HEK293 (cell line): ENCODE measurements at regions not wholly inside any gene's neighbourhood (a gene's known extent, or its start where the extent isn't known, plus 50 kb on each side); places are given as distances from the start of the nearest gene placed in this dataset.

Experiments
- CTCF ChIA-PET: fragments of 350-600 bp; formaldehyde crosslinking; extraction: SDS; loops from one replicate; lab custom pipeline; 2021; ENCODE audit warnings: antibody characterized with exemption; lab: Yijun Ruan, JAX
- POLR2A ChIA-PET: fragments of 300-600 bp; formaldehyde crosslinking; extraction: SDS; loops from one replicate; lab custom pipeline; 2020; ENCODE audit warnings: antibody characterized with exemption, inconsistent platforms; lab: Yijun Ruan, JAX
- H3K27ac ChIP-seq: fragments of 200-500 bp; sonication (Bioruptor generic); 2 replicates; pipeline ENCODE4 v1.5.1; 2014; ENCODE audit warnings: low read depth, low read length, control low read depth, inconsistent platforms; ENCODE audit errors: extremely low read depth
- H3K36me3 ChIP-seq, 2 experiments: fragments of 200-500 bp in 1 of 2; sonication (Bioruptor generic) in 1 of 2; 1 replicate in 1 of 2; 2 replicates in 1 of 2; pipeline ENCODE4 v1.5.1; 2014 to 2017; ENCODE audit warnings: inconsistent platforms in 2 of 2, low read length in 2 of 2; ENCODE audit not compliant: control insufficient read depth in 2 of 2, insufficient read depth in 1 of 2
- H3K4me1 ChIP-seq: fragments of 200-500 bp; sonication (Bioruptor generic); 2 replicates; pipeline ENCODE4 v1.5.1; 2014; ENCODE audit warnings: mild to moderate bottlenecking, low read length, inconsistent platforms; ENCODE audit not compliant: control insufficient read depth, insufficient read depth
- H3K4me3 ChIP-seq: 2 replicates; pipeline ENCODE4 v1.5.1; 2011; ENCODE audit warnings: low read depth, mild to moderate bottlenecking, control low read depth, low read length, moderate library complexity
- H3K9me3 ChIP-seq: fragments of 200-500 bp; sonication (Bioruptor generic); 2 replicates; pipeline ENCODE4 v1.5.1; 2014; ENCODE audit warnings: low read depth, low read length, inconsistent platforms; ENCODE audit not compliant: control insufficient read depth, insufficient read depth
- KLF10 ChIP-seq: fragments of 450-650 bp; IDR thresholded peaks from 2 replicates; pipeline ENCODE4 v1.5.1; 2018; ENCODE audit warnings: missing biosample characterization, mild to moderate bottlenecking, missing genetic modification characterization
- KLF7 ChIP-seq: fragments of 450-650 bp; formaldehyde crosslinking; IDR thresholded peaks from 2 replicates; pipeline ENCODE4 v1.5.1; 2016; ENCODE audit warnings: missing biosample characterization, missing genetic modification characterization, borderline replicate concordance
- KLF9 ChIP-seq: fragments of 450-650 bp; formaldehyde crosslinking; IDR thresholded peaks from 2 replicates; pipeline ENCODE4 v1.5.1; 2016; ENCODE audit warnings: missing biosample characterization, missing genetic modification characterization, low read depth
- SCRT2 ChIP-seq: fragments of 450-650 bp; formaldehyde crosslinking; IDR thresholded peaks from 2 replicates; pipeline ENCODE4 v1.5.1; 2016; ENCODE audit warnings: missing biosample characterization, missing genetic modification characterization
- ZBTB6 ChIP-seq: fragments of 450-650 bp; formaldehyde crosslinking; IDR thresholded peaks from 2 replicates; pipeline ENCODE4 v1.5.1; 2017; ENCODE audit warnings: missing biosample characterization, missing genetic modification characterization
- ZBTB7A ChIP-seq: fragments of 450-650 bp; formaldehyde crosslinking; IDR thresholded peaks from 2 replicates; pipeline ENCODE4 v1.5.1; 2016; ENCODE audit warnings: low read depth, missing biosample characterization, missing genetic modification characterization
- ZEB2 ChIP-seq: fragments of 450-650 bp; formaldehyde crosslinking; IDR thresholded peaks from 2 replicates; pipeline ENCODE4 v1.5.1; 2016; ENCODE audit warnings: missing biosample characterization, missing genetic modification characterization
- ZNF10 ChIP-seq: fragments of 450-650 bp; formaldehyde crosslinking; IDR thresholded peaks from 2 replicates; pipeline ENCODE4 v1.5.1; 2017; ENCODE audit warnings: missing biosample characterization, missing genetic modification characterization
- ZNF174 ChIP-seq: fragments of 450-650 bp; formaldehyde crosslinking; IDR thresholded peaks from 2 replicates; pipeline ENCODE4 v1.5.0; 2017; ENCODE audit warnings: missing biosample characterization, mild to moderate bottlenecking, missing genetic modification characterization
- ZNF214 ChIP-seq: fragments of 450-650 bp; formaldehyde crosslinking; IDR thresholded peaks from 2 replicates; pipeline ENCODE4 v1.5.1; 2017; ENCODE audit warnings: missing biosample characterization, mild to moderate bottlenecking, missing genetic modification characterization, borderline replicate concordance
- ZNF239 ChIP-seq: fragments of 450-650 bp; formaldehyde crosslinking; IDR thresholded peaks from 2 replicates; pipeline ENCODE4 v1.5.1; 2016; ENCODE audit warnings: missing biosample characterization, missing genetic modification characterization
- ZNF248 ChIP-seq: fragments of 450-650 bp; formaldehyde crosslinking; IDR thresholded peaks from 2 replicates; pipeline ENCODE4 v1.5.1; 2017; ENCODE audit warnings: missing biosample characterization, missing genetic modification characterization
- ZNF26 ChIP-seq: fragments of 450-650 bp; formaldehyde crosslinking; IDR thresholded peaks from 2 replicates; pipeline ENCODE4 v1.5.1; 2016; ENCODE audit warnings: missing biosample characterization, missing genetic modification characterization
- ZNF354C ChIP-seq: fragments of 450-650 bp; formaldehyde crosslinking; IDR thresholded peaks from 2 replicates; pipeline ENCODE4 v1.5.1; 2016; ENCODE audit warnings: missing biosample characterization, missing genetic modification characterization, low read depth, borderline replicate concordance
- ZNF621 ChIP-seq: fragments of 450-650 bp; formaldehyde crosslinking; IDR thresholded peaks from 2 replicates; pipeline ENCODE4 v1.5.1; 2017; ENCODE audit warnings: missing biosample characterization, missing genetic modification characterization
- ZNF677 ChIP-seq: fragments of 450-650 bp; IDR thresholded peaks from 2 replicates; pipeline ENCODE4 v1.5.0; 2018; ENCODE audit warnings: missing biosample characterization, mild to moderate bottlenecking, missing genetic modification characterization, moderate library complexity
- ZNF792 ChIP-seq: fragments of 450-650 bp; formaldehyde crosslinking; IDR thresholded peaks from 2 replicates; pipeline ENCODE4 v1.5.1; 2016; ENCODE audit warnings: missing biosample characterization, missing genetic modification characterization
- ZSCAN23 ChIP-seq: fragments of 450-650 bp; formaldehyde crosslinking; IDR thresholded peaks from 2 replicates; pipeline ENCODE4 v1.5.1; 2016; ENCODE audit warnings: missing biosample characterization, missing genetic modification characterization
- TF ChIP-seq, protein P1 (sequence below): fragments of 450-650 bp; formaldehyde crosslinking; IDR thresholded peaks from 2 replicates; pipeline ENCODE4 v1.5.1; 2017; ENCODE audit warnings: missing biosample characterization, missing genetic modification characterization
- TF ChIP-seq, protein P2 (sequence below): fragments of 450-650 bp; formaldehyde crosslinking; IDR thresholded peaks from 2 replicates; pipeline ENCODE4 v1.5.1; 2017; ENCODE audit warnings: missing biosample characterization, missing genetic modification characterization

DNA sequence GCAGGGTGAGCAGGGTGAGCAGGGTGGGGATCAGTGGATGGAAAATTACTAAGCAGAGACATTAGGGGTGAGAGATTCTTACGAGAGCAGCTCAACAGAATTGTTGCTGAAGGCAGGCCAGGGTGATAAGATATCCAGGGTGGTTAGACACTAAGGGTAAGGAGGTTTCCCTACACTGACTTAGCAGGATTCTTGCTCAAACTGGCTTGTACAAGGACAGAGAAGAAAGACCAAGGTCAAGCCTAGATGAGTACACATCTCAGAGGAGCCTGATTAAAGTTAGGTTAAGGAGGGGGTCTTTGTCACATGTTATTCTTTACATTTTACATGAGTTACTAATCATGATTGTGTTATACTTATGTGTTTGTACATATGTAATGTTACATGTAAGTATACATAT lies 262.8 kb upstream of the FANCL start:
- Histone ChIP-seq H3K4me1 (no peaks in the 10 kb centered on the region), H3K27ac (no peak overlapping the region), H3K36me3 (no peaks in the 10 kb centered on the region), H3K9me3 (no peaks in the 10 kb centered on the region), H3K4me3 (no peak overlapping the region)
- TF ChIP-seq KLF10 (tag by site-specific recombination) (no peak), ZEB2 (tag by site-specific recombination) (no peak), ZNF677 (no peak), ZNF174 (tag by site-specific recombination) (no peak), ZSCAN23 (tag by site-specific recombination) (no peak), KLF9 (tag by site-specific recombination) (no peak), ZNF792 (no peak), ZNF214 (no peak), ZNF10 (tag by site-specific recombination) (no peak), ZNF26 (tag by site-specific recombination) (no peak), ZNF621 (tag by site-specific recombination) (no peak), ZNF248 (no peak), SCRT2 (tag by site-specific recombination) (no peak), ZNF354C (tag by site-specific recombination) (no peak), ZBTB7A (no peak), ZBTB6 (tag by site-specific recombination) (no peak), ZNF239 (tag by site-specific recombination) (no peak)
- TF ChIP-seq, protein P1, sequence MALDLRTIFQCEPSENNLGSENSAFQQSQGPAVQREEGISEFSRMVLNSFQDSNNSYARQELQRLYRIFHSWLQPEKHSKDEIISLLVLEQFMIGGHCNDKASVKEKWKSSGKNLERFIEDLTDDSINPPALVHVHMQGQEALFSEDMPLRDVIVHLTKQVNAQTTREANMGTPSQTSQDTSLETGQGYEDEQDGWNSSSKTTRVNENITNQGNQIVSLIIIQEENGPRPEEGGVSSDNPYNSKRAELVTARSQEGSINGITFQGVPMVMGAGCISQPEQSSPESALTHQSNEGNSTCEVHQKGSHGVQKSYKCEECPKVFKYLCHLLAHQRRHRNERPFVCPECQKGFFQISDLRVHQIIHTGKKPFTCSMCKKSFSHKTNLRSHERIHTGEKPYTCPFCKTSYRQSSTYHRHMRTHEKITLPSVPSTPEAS (tag by site-specific recombination) = no peak
- TF ChIP-seq, protein P2, sequence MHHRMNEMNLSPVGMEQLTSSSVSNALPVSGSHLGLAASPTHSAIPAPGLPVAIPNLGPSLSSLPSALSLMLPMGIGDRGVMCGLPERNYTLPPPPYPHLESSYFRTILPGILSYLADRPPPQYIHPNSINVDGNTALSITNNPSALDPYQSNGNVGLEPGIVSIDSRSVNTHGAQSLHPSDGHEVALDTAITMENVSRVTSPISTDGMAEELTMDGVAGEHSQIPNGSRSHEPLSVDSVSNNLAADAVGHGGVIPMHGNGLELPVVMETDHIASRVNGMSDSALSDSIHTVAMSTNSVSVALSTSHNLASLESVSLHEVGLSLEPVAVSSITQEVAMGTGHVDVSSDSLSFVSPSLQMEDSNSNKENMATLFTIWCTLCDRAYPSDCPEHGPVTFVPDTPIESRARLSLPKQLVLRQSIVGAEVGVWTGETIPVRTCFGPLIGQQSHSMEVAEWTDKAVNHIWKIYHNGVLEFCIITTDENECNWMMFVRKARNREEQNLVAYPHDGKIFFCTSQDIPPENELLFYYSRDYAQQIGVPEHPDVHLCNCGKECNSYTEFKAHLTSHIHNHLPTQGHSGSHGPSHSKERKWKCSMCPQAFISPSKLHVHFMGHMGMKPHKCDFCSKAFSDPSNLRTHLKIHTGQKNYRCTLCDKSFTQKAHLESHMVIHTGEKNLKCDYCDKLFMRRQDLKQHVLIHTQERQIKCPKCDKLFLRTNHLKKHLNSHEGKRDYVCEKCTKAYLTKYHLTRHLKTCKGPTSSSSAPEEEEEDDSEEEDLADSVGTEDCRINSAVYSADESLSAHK (tag by site-specific recombination) = no peak
- CTCF ChIA-PET = no interaction called here
- POLR2A ChIA-PET = no interaction called here

DNA sequence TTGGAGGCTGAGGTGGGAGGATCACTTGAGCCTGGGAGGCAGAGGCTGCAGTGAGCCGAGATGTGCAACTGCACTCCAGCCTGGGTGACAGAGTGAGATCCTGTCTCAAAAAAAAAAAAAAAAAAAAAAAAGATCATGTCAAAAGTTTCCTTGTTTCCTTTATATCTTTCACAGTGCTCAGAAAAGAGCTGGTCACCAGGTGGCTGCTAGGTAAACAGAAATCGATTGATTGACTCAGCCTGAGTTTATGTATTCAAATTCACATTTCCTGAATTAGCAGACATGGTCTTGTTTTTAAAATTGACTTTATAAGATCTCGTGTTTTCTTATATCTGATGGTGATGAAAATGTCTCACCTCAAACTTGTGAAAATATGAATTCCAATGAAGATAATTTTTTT lies 261.8 kb upstream of the FANCL start:
- ChIA-PET POLR2A (no interaction called here), CTCF (no interaction called here)
- Histone ChIP-seq H3K4me1 (no peaks in the 10 kb centered on the region), H3K36me3 (no peaks in the 10 kb centered on the region), H3K9me3 (no peaks in the 10 kb centered on the region), H3K4me3 (no peak overlapping the region), H3K27ac (no peak overlapping the region)
- TF ChIP-seq, protein P1 (tag by site-specific recombination) = no peak
- TF ChIP-seq KLF7 (tag by site-specific recombination) = no peak
